HCT116 (cell line): ENCODE measurements at regions not wholly inside any gene's neighbourhood (a gene's known extent, or its start where the extent isn't known, plus 50 kb on each side); places are given as distances from the start of the nearest gene placed in this dataset.

ENCODE experiments used
- ATAC-seq: fragments of 200-7000 bp; cut with Tn5 transposase; 2 replicates; pipeline ENCODE4 v1.9.1; 2020; ENCODE audit warnings: mild to moderate bottlenecking, moderate library complexity
- BruUV-seq: library from RNA; stranded (reverse); fragments of 400-500 nt; replicated peaks from 2 replicates; lab custom pipeline; 2021; lab: Mats Ljungman, UMichigan
- CTCF ChIA-PET: fragments of 300-600 bp; sonication (Branson Sonifier 250); formaldehyde crosslinking; loops from one replicate; lab custom pipeline; 2021; ENCODE audit warnings: antibody characterized with exemption; lab: Charles Lee
- POLR2A ChIA-PET: fragments of 300-600, 350-600 bp; sonication (Branson Sonifier 250); formaldehyde crosslinking; loops from one replicate; lab custom pipeline; 2021; ENCODE audit warnings: antibody characterized with exemption; lab: Charles Lee
- RAD21 ChIA-PET, 2 experiments: fragments of 300-600 bp; sonication (Branson Sonifier 250); formaldehyde crosslinking; loops; one replicate each; lab custom pipeline; 2023; ENCODE audit warnings: low total read pairs in 2 of 2; ENCODE audit not compliant: uncharacterized antibody in 2 of 2, unreplicated experiment in 2 of 2, low non-redundant PET in 1 of 2; lab: Charles Lee
- DNase-seq: peaks from one replicate; pipeline ENCODE4 v3.0.0-alpha.2; 2010; ENCODE audit warnings: low read depth, low spot score
- H2AFZ ChIP-seq: fragments of 200-600 bp; shearing (Covaris generic), sonication (generic); 2 replicates; pipeline ENCODE4 v1.6.1; 2017; ENCODE audit warnings: low read depth, mixed run types, mixed read lengths, antibody characterized with exemption, low read length; ENCODE audit not compliant: poor library complexity, severe bottlenecking
- H3K27ac ChIP-seq: 2 replicates; pipeline ENCODE4 v1.5.1; 2012; ENCODE audit warnings: low read depth, low read length
- H3K27me3 ChIP-seq: fragments of 200-600 bp; sonication (generic); 2 replicates; pipeline ENCODE4 v1.6.1; 2016; ENCODE audit warnings: mixed run types, low read length, mixed read lengths; ENCODE audit not compliant: insufficient read depth
- H3K36me3 ChIP-seq, 2 experiments: fragments of 200-500 bp in 1 of 2; fragments of 200-600 bp in 1 of 2; sonication (Bioruptor generic) in 1 of 2; sonication (generic) in 1 of 2; 2 replicates each; pipeline versions ENCODE4 v1.5.1 to v1.6.1; 2014 to 2016; ENCODE audit warnings: low read length in 2 of 2, inconsistent platforms in 1 of 2, mixed read lengths in 1 of 2, mixed run types in 1 of 2; ENCODE audit not compliant: insufficient read depth in 2 of 2, control insufficient read depth in 1 of 2
- H3K4me1 ChIP-seq, 2 experiments: fragments of 200-600 bp in 1 of 2; sonication (generic) in 1 of 2; 2 replicates each; pipeline versions ENCODE4 v1.5.1 to v1.6.1; 2012 to 2017; ENCODE audit warnings: low read length in 2 of 2, inconsistent platforms in 1 of 2, mild to moderate bottlenecking in 1 of 2, mixed read lengths in 1 of 2, mixed run types in 1 of 2, moderate library complexity in 1 of 2; ENCODE audit not compliant: insufficient read depth in 2 of 2, control insufficient read depth in 1 of 2
- H3K4me2 ChIP-seq: fragments of 200-600 bp; sonication (generic); 2 replicates; pipeline ENCODE4 v1.6.1; 2017; ENCODE audit warnings: mixed run types, low read length, mixed read lengths
- H3K4me3 ChIP-seq, 2 experiments: fragments of 200-600 bp in 1 of 2; sonication (generic) in 1 of 2; replicated peaks in 1 of 2; 2 replicates each; pipeline ENCODE4 v1.5.1; 2011 to 2016; ENCODE audit warnings: low read length in 2 of 2, control low read depth in 1 of 2, low read depth in 1 of 2, mild to moderate bottlenecking in 1 of 2, mixed read lengths in 1 of 2, mixed run types in 1 of 2
- H3K79me2 ChIP-seq: fragments of 200-600 bp; sonication (generic); 2 replicates; pipeline ENCODE4 v1.6.1; 2017; ENCODE audit warnings: mild to moderate bottlenecking, mixed run types, low read length, moderate library complexity, mixed read lengths; ENCODE audit not compliant: insufficient read depth
- H3K9ac ChIP-seq: fragments of 200-600 bp; sonication (generic); 2 replicates; pipeline ENCODE4 v1.6.1; 2016; ENCODE audit warnings: low read length, mixed read lengths
- H3K9me2 ChIP-seq: fragments of 200-600 bp; sonication (generic), shearing (Covaris generic); 2 replicates; pipeline ENCODE4 v1.6.1; 2017; ENCODE audit warnings: mixed run types, mild to moderate bottlenecking, moderate library complexity; ENCODE audit not compliant: insufficient read depth
- H3K9me3 ChIP-seq, 2 experiments: fragments of 200-500 bp in 1 of 2; fragments of 200-600 bp in 1 of 2; sonication (Bioruptor generic) in 1 of 2; sonication (generic) in 1 of 2; 2 replicates each; pipeline ENCODE4 v1.6.1; 2014 to 2017; ENCODE audit warnings: low read length in 2 of 2, mixed read lengths in 2 of 2, inconsistent platforms in 1 of 2, low read depth in 1 of 2, mild to moderate bottlenecking in 1 of 2, mixed run types in 1 of 2, moderate library complexity in 1 of 2; ENCODE audit not compliant: control insufficient read depth in 1 of 2, insufficient read depth in 1 of 2
- H4K20me1 ChIP-seq: fragments of 200-600 bp; sonication (generic), shearing (Covaris generic); 2 replicates; pipeline ENCODE4 v1.6.1; 2017; ENCODE audit warnings: mixed run types, mild to moderate bottlenecking, moderate library complexity; ENCODE audit not compliant: insufficient read depth
- CBX3 ChIP-seq: IDR thresholded peaks from 2 replicates; pipeline ENCODE4 v1.6.1; 2012; ENCODE audit warnings: low read depth
- CEBPB ChIP-seq: IDR thresholded peaks from 2 replicates; pipeline ENCODE4 v1.6.1; 2012; ENCODE audit warnings: low read depth
- EGR1 ChIP-seq: IDR thresholded peaks from 2 replicates; pipeline ENCODE4 v1.6.1; 2012; ENCODE audit warnings: low read depth
- ELF1 ChIP-seq: IDR thresholded peaks from 2 replicates; pipeline ENCODE4 v1.6.1; 2012; ENCODE audit warnings: low read depth, borderline replicate concordance
- EZH2phosphoT487 ChIP-seq: fragments of 200-600 bp; IDR thresholded peaks from 2 replicates; pipeline ENCODE4 v1.6.1; 2018; ENCODE audit warnings: antibody characterized with exemption, borderline replicate concordance
- POLR2AphosphoS5 ChIP-seq: IDR thresholded peaks from 2 replicates; pipeline ENCODE4 v1.6.1; 2011; ENCODE audit warnings: mild to moderate bottlenecking, low read depth, low read length, moderate library complexity
- RAD21 ChIP-seq: IDR thresholded peaks from 2 replicates; pipeline ENCODE4 v1.6.1; 2012; ENCODE audit warnings: low read depth, mild to moderate bottlenecking
- SRF ChIP-seq: IDR thresholded peaks from 2 replicates; pipeline ENCODE4 v1.6.1; 2012; ENCODE audit warnings: low read depth
- TCF7L2 ChIP-seq: IDR thresholded peaks from 2 replicates; pipeline ENCODE4 v1.7.0; 2011; ENCODE audit warnings: borderline replicate concordance, inconsistent platforms; ENCODE audit not compliant: insufficient read depth, insufficient read length; ENCODE audit errors: extremely low read depth
- ZNF274 ChIP-seq: fragments of 200-500 bp; sonication (Bioruptor generic); IDR thresholded peaks from 2 replicates; pipeline ENCODE4 v1.6.1; 2014; ENCODE audit warnings: mild to moderate bottlenecking, low read depth, low read length, inconsistent platforms
- intact Hi-C: fragments of 100-400 bp; cut with micrococcal nuclease; formaldehyde crosslinking; loops from 2 replicates; pipeline ENCODE4 v1.10.0; 2022
- TF ChIP-seq, protein P1 (sequence below): IDR thresholded peaks from 2 replicates; pipeline ENCODE4 v1.6.1; 2012
- TF ChIP-seq, protein P2 (sequence below): IDR thresholded peaks from 2 replicates; pipeline ENCODE4 v1.6.1; 2012; ENCODE audit warnings: low read depth
- TF ChIP-seq, protein P3 (sequence below), 3 experiments: fragments of 200-600 bp in 1 of 3; sonication (generic) in 1 of 3; IDR thresholded peaks in 2 of 3; conservative IDR thresholded peaks in 1 of 3; 2 replicates each; pipeline ENCODE4 v1.5.1; 2012 to 2017; ENCODE audit warnings: low read depth in 2 of 3, low read length in 2 of 3, antibody characterized with exemption in 1 of 3, borderline replicate concordance in 1 of 3, control low read depth in 1 of 3, mild to moderate bottlenecking in 1 of 3, mixed read lengths in 1 of 3, mixed run types in 1 of 3, moderate library complexity in 1 of 3; ENCODE audit not compliant: insufficient read depth in 1 of 3

DNA sequence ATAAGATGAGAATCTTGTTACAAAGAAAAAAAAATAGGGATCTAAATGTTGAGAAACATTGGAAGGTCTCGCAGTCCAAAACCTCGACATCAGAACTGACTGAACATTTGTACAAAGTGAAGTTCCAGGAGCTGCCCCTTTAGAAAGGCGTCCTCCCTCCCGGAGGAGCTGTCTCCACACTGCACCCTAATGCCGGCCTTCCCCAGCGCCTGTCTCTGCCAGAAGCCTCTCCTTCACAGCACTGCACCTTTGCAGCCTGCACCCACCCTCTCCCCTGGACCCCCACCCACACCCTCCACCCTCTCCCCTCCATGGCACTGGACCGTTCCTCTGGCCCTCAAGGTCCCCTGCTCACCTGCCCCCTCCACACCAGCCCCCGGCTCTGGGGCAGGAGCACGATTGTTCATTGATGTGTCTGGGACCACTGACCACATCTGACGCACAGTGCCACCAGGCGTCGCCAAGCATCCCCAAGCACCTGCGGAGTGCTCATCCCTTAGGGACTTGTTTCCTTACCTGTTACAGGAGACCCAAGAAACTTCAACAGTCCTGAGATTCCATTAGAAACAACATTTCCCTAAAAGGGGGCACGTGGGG, 90.3 kb upstream of the SNTG2 start:
- RAD21 ChIA-PET, result no interaction called here
- BruUV-seq, result no TSS peak

DNA sequence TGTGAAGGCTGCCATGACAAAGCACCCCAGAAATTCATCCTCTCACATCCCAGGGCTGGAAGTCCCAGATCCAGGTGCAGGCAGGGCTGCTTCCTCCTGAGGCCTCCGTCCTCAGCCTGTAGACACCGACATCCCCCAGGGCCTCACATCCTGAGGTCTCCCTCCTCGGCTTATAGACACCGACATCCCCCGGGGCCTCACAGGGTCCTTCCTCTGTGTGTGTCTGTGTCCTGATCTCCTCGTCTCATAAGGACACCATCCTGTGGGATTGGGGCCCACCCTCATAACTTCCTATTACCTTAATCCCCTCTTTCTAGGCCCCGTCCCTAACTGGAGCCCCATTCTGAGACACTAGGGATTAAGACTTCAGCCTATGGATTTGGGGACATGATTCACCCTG, 92.0 kb upstream of the SNTG2 start:
- Histone ChIP-seq H3K4me3 (no peak overlapping the region), H3K27ac (no peak overlapping the region), H3K36me3 (no peaks in the 10 kb centered on the region), H3K79me2 (no peaks in the 10 kb centered on the region), H4K20me1 (no peaks in the 10 kb centered on the region), H3K9me2 (no peaks in the 10 kb centered on the region), H3K4me1 (no peaks in the 10 kb centered on the region), H2AFZ (no peak overlapping the region), H3K27me3 (no peaks in the 10 kb centered on the region), H3K4me2 (no peak overlapping the region), H3K9me3 (no peaks in the 10 kb centered on the region), H3K9ac (no peak overlapping the region)
- POLR2A ChIA-PET, result no interaction called here
- no TSS peak for BruUV-seq
- CTCF ChIA-PET, result no interaction called here
- ATAC-seq (no peak), DNase-seq (no peak)
- RAD21 ChIA-PET, result no interaction called here
- intact Hi-C loops, result no loop called here
- TF ChIP-seq CBX3, result no peak
- TF ChIP-seq POLR2AphosphoS5, result no peak
- TF ChIP-seq, protein P1, sequence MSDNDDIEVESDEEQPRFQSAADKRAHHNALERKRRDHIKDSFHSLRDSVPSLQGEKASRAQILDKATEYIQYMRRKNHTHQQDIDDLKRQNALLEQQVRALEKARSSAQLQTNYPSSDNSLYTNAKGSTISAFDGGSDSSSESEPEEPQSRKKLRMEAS, result no peak
- no peak for TF ChIP-seq SRF
- TF ChIP-seq RAD21, result no peak
- no peak for TF ChIP-seq TCF7L2
- TF ChIP-seq, protein P2, sequence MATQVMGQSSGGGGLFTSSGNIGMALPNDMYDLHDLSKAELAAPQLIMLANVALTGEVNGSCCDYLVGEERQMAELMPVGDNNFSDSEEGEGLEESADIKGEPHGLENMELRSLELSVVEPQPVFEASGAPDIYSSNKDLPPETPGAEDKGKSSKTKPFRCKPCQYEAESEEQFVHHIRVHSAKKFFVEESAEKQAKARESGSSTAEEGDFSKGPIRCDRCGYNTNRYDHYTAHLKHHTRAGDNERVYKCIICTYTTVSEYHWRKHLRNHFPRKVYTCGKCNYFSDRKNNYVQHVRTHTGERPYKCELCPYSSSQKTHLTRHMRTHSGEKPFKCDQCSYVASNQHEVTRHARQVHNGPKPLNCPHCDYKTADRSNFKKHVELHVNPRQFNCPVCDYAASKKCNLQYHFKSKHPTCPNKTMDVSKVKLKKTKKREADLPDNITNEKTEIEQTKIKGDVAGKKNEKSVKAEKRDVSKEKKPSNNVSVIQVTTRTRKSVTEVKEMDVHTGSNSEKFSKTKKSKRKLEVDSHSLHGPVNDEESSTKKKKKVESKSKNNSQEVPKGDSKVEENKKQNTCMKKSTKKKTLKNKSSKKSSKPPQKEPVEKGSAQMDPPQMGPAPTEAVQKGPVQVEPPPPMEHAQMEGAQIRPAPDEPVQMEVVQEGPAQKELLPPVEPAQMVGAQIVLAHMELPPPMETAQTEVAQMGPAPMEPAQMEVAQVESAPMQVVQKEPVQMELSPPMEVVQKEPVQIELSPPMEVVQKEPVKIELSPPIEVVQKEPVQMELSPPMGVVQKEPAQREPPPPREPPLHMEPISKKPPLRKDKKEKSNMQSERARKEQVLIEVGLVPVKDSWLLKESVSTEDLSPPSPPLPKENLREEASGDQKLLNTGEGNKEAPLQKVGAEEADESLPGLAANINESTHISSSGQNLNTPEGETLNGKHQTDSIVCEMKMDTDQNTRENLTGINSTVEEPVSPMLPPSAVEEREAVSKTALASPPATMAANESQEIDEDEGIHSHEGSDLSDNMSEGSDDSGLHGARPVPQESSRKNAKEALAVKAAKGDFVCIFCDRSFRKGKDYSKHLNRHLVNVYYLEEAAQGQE, result no peak
- no peak for TF ChIP-seq ELF1
- TF ChIP-seq CEBPB, result no peak
- no peak for TF ChIP-seq EGR1
- no peak for TF ChIP-seq ZNF274
- TF ChIP-seq EZH2phosphoT487, result no peak

More for the DNA sequence above, 90.3 kb upstream of the SNTG2 start:
- TF ChIP-seq, protein P3, sequence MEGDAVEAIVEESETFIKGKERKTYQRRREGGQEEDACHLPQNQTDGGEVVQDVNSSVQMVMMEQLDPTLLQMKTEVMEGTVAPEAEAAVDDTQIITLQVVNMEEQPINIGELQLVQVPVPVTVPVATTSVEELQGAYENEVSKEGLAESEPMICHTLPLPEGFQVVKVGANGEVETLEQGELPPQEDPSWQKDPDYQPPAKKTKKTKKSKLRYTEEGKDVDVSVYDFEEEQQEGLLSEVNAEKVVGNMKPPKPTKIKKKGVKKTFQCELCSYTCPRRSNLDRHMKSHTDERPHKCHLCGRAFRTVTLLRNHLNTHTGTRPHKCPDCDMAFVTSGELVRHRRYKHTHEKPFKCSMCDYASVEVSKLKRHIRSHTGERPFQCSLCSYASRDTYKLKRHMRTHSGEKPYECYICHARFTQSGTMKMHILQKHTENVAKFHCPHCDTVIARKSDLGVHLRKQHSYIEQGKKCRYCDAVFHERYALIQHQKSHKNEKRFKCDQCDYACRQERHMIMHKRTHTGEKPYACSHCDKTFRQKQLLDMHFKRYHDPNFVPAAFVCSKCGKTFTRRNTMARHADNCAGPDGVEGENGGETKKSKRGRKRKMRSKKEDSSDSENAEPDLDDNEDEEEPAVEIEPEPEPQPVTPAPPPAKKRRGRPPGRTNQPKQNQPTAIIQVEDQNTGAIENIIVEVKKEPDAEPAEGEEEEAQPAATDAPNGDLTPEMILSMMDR (IDR thresholded peaks at IDR 0.05 in 2 of 3, conservative IDR thresholded peaks at IDR 0.05 in 1 of 3; ENCODE audit: borderline replicate concordance in 1 of 3, insufficient read depth in 1 of 3, low read depth in 2 of 3, low read length in 2 of 3), result peak; percentile 10 to 21 (median 18); a peak in 2 of 6 replicates
- TF ChIP-seq RAD21 (peak; percentile 37), CEBPB (no peak)
- intact Hi-C loops, result no loop called here
- Histone ChIP-seq H3K4me2 (no peak overlapping the region), H4K20me1 (no peaks in the 10 kb centered on the region), H3K9me3 (no peaks in the 10 kb centered on the region), H3K36me3 (no peaks in the 10 kb centered on the region), H3K4me1 (no peaks in the 10 kb centered on the region), H3K4me3 (no peak overlapping the region), H3K9me2 (no peaks in the 10 kb centered on the region), H3K79me2 (no peaks in the 10 kb centered on the region), H3K9ac (no peak overlapping the region), H2AFZ (no peak overlapping the region), H3K27me3 (no peaks in the 10 kb centered on the region), H3K27ac (no peak overlapping the region)
- peak; percentile 7 for DNase-seq
- CTCF ChIA-PET, result no interaction called here
- POLR2A ChIA-PET, result no interaction called here
- peak; percentile 77 for ATAC-seq
